GM19438 (cell line): ENCODE measurements at regions not wholly inside any gene's neighbourhood (a gene's known extent, or its start where the extent isn't known, plus 50 kb on each side); places are given as distances from the start of the nearest gene placed in this dataset.
"Not testable (repeated sequence)": the region's sequence is repeated elsewhere in the genome, so short reads cannot be mapped to it uniquely, and the experiment has no call there.

Source experiments
- ATAC-seq: cut with Tn5 transposase; IDR thresholded peaks from one replicate; pipeline ENCODE4 v1.9.1; 2021; ENCODE audit warnings: low read depth; ENCODE audit not compliant: unreplicated experiment

DNA sequence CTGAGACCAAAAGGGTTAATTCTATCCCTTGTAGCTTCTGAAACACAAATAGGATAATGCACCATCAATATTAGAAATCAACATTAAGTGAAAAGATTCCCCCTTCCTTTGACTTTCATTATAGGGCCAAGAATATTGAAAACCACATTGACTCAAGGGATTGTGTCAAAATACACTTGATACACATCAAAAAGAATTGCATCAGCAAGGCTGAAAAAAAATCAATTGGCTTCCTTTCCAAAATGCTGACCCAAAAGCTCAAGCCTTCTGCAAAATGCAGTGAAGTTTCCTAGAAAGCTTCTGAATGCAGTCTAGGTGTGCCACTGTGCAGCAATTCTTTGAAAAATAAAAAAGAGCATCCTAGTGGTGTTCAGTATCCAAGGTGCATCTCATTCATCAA lies 674.4 kb downstream of the TOX3 start:
- no peak for ATAC-seq

DNA sequence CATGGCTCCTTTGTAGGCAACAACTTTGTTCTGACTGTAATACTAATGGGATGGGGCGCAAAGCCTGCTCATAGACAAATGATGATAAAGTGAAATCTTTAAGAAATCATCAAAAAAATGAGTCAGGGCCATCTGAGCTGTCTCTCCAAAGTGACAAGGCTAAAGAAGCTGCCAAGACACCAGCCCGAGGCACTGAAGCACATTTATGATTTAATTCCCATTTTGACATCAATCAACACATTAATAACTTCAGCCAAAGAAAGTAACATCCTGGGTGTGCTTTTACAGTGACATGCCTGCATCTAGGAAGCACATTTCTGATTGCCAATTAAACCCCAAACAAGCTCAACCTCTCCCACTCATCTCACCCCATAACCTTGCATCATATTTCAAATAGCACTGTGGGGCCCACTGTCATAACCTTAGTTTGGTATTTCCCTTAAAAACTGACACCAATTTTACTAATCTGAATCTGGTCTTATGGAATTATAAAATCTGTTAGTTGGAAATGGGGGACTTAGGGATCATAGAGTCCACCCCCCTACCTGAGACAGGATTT lies 676.6 kb downstream of the TOX3 start:
- ATAC-seq, result no peak

DNA sequence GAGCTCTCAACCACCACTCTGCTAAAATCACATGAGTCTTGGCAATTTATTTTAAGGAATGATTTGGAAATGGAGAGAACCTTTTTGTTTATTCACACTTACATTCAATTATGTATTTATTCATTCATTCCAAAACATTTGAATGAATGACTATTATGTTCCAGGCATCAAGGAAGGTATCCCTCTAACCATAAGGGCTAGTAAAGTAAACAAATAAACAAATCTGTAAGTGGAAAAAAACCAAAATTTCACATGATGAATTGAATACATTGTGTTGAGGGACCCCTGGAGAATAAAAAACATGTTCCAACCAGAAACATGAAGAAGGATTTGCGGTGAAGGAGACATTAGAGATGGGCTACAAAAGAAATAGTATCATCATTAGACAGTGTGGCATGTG lies 677.8 kb downstream of the TOX3 start:
- no peak for ATAC-seq

DNA sequence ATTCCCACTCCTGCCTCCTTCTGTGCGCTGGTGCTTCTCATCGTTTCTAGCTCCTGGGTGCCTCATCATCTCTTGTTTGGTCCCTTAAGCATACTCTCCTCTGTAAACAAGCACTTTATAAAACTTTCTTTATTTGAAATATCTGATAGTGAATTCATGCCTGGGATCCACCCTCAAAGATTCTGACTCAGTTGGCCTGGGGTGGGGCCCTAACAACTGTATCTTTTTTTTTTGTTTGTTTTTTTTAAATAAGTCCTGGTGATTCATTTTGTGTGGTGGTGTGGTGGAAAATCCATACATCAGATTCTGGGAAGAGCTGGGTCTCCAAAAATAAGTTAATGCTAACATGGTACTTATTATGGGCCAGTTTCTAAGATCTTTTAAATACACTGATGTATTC lies 678.3 kb downstream of the TOX3 start:
- ATAC-seq, result no peak

DNA sequence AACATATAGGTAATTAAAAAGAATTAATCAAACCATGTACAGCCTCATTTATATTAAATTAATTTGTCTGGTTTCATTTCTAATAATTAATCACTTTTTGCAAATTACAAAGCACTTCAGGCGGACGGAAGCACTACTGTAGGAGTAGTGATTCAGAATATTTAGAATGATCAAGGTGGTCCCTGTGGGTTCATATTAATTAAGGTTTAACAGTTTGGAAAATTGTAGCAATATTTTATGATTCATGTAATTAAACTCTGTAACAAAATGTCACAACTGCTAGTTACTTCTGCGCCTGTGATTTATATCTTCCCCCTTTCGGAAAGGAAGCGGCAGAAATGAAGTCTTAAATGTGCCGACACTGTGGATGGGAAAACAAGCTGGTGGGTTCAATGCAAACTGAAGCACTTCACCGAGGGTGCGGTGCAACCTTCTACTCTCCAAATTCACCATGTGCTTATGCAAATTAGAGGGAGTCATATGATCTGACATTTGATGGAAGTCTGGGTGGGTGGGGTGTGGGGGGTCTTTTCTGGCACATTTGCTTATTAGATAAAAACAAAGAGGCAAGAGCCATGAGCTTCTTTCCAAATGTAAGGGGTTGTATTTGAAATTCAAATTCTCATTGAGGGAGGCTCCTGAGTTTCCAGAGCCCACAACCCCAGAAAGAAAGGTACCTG lies 679.4 kb downstream of the TOX3 start:
- ATAC-seq, result no peak

DNA sequence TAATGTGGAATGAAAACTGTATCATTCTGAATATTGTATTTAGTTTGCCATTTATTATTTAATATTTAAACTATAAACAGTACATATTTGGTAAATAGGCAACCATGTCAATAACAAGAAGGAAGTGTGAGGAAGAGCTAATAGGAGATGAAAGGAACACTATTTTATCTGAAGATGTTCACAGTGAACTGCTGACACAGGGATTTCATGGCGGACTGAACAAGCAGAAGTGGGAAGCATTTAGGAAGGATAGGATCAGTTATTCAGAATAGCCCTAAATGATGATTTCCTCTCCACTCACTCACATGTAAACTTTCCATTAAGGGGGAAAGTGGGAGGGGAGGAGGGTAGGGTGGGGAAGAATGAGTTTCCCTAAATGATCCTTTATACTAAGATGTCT lies 682.4 kb downstream of the TOX3 start:
- ATAC-seq, result no peak

DNA sequence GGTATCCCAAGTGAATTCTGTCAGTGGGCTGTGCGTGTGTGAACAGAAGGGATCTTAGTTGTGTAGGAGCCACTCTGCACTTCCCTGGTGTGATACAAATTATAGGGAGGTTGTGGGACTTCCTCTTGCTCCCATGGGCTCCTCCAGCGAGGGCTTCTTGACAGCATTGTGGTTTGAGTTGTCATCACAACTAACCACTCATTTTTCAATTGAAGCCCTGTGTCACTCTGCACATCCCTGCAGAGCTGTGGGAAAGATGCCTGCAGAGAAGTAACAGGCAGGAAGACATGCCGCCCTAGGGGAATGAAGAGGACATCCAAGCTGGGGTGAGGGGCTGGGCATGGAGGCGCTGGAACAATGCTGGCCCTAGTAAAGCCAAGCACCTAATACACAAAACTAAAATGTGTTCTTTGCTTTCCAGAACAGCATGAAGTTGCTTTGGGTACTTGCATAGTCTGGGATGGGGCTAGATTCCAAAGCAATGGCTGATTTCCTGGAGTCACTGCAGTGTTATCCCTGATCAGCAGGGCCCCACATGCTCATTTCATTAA lies 692.5 kb downstream of the TOX3 start:
- no peak for ATAC-seq

DNA sequence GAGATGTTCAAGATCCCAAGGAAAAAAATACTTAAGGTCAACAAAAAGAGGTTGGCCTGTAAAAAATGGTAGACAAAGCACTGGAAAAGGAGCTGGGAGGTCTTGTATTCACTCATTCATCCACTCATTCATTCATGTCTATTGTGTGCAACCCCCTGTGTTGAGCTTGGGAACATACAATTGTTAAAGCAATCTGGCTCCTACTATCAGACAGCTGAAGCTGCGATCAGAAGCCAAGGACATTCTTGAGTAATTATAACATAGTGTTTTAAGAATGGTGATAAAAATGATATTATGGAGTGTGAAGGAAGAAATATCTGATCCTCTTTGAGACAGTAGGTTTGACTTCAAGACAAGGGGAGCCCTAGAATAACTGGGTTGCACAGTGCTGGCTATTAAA lies 693.4 kb downstream of the TOX3 start:
- ATAC-seq, result no peak

DNA sequence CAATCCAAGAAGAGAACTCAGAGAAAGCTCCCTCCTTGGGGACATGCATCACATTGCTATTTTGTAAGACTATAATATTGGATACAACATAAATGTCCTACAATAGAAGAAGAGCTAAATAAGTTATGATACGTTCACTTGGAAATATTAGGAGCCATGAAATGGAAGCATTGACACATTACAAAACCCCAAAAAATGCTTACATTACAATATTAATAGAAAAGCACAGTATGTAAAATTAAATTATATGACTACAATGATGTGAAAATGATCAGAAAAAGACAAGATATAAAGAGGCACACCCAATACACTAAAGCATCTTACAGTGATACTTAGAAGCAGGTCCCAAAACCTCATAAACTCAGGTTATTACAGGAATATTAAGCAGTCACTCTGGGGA lies 694.1 kb downstream of the TOX3 start:
- ATAC-seq, result no peak

DNA sequence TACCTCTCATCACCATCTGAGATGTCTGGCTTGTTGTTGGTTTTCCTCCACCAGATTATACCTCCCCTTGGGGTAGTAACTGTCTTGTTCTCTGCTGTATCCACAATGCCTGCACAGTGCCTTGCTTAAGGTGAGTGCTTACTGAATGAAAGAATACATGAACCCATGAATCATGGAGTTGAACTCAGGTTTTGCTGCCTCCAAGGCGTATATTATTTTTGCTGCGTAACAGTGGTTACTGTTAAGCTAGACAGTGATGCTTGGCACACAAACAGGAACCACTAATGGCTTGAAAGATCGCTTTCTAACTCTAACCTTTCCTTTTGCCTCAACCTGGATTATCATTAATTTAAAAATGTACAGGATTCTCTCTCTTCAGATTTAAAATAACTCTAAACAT lies 695.8 kb downstream of the TOX3 start:
- no peak for ATAC-seq

DNA sequence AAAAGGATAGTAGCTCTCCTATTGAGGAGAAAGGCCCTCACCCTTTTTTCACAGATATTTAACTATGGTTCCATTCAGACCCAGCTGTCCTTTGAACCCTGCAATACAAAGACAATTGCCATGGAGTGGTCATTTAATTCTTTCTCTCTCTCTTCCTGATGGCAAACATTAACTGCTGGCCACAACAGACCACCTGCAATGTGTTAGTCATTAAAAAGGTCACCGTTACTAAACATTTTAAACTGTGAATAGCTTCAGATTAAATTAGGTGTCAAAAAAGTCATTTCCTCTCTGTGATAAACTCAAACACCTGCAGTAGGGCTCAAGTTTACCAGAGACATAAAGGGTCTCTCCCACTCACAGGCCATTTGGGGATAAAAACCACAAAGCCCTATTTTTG lies 697.2 kb downstream of the TOX3 start:
- ATAC-seq, result no peak

DNA sequence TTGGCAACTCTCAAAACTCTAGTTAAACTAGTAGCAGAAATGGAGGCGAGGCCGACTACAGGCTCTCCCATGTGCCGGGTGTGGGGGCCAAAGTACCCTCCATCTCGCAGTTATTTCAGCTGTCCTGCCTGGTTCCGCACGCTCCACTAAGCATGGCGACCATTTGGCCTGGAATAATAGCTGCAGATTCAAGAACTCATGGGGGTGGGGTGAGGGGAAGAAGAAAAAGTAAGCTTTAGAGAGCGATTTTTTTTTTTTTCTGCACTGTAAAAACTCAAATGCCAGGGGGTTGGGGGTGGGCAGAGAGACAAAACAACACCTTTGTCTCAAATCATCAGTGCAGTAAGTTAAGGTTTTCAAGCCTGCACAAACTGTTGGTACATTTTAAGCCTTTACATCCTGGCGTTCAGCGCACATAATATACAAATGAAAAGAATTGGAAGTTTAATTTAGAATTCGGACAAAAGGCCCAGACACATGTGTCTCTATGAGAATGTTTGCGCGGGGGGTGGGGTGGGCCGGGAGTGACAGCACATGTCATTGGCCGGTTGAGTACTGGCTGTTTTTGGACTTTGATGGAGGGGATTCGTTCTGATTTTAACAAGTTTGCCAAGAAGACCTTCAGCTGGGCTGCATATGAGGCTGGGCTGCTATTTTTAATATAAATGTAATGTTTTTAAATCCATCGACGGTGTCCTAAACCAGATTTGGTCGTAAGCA lies 694.7 kb upstream of the SALL1 start:
- no peak for ATAC-seq

DNA sequence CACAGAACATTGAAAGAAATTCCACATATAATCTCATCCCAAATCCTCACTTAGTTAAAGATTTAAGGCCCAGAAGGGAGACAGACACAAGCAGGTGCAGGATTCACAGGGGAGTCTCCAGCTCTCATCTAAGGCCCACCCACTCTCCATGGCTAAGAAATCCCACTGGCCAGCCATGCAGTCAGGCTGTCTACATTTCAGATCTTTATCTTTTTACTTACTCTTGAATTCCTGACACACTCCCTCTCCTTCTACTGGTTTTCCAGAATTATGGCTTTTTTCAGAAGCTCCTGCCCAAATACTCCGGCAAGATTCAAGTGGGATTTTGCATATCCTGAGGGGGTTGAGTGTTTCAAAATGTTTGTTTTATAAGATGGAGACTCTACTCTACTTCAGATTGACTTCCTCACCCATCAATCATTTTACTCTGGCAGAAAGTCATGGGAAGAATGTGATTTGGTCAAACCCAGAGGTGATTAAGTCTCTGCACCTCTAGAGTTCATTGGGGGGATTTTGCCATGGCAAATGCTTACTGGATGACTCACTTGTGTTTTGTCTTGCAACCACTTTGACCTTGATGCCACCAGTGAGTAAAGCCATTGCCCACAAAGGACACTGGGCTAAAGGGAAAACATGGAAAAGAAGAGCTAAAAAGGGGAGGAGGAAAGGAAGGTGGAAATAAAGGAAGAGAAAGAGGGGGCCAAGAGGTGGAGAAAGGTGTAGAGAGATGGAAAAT lies 688.8 kb upstream of the SALL1 start:
- ATAC-seq, result no peak

DNA sequence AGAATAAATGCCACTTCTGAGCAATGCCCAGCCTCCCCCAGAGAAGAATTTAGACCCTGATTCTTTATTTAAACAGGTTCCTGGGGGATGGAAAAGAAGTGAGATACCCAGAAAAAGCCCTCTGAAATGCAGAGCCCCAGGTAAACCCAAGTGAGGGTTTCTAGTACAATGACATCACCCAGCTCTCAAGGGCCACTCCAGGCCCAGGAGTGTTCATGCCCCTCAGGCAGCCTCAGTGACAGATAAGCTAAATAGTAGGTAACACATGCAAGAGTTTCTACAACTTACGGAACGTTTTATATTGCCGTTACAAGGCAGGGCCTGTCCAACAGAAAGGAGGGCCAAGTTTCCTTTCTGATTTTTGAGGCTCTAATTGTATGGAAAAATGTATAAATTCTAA lies 683.7 kb upstream of the SALL1 start:
- ATAC-seq, result no peak

DNA sequence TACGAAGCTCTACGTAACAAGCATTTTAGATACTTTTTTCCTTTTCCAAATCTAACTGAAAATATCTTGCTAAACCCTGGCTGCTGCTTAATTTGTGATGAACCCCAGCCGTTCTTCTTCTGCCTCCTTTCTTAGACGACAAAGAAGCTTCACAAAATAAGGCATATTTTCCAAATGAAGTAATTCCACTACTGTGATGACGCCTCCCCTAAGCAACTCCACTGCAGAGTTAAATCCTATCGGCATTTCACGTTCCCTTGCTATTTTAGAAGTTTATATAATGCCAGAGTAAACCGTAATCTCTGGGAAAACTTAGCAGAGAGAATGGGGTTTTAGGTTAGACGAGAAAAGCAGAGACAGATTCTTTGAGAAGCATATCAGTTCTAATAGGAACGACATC lies 683.1 kb upstream of the SALL1 start:
- no peak for ATAC-seq

DNA sequence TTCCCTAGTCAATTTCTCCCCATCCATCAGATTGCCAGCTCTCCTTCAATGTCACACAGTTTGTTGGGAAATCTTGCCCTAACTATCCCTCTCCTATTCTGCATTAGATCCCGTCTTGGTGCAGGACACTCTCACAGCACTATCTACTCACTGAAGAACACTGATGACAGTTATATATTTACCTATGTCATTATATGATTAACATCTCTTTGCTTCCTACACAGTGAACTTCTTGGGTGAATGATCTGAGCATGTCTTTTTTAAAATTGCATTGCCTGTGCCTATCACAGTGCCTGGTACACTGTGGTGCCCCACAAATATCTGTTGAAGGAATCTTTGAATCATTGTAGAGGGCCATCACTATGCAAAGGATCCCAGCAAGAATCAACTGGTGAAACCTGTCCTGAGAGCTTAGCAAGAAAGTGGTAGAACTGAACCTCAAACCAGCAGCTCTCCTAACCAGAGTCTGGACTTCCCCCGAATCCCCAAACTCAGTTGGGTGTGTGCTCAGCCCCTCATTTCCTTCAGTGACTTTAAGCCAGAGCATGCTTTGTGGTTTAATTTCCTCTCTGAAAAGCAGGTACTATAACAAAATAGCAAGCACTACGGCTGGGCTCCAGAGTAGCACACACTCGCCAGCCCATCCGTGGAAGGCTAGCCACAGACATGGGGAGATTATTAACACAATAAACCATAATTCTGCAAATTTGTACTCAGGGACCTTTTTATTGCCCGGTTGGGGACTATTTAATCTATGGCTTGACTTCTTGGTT lies 680.7 kb upstream of the SALL1 start:
- no peak for ATAC-seq

DNA sequence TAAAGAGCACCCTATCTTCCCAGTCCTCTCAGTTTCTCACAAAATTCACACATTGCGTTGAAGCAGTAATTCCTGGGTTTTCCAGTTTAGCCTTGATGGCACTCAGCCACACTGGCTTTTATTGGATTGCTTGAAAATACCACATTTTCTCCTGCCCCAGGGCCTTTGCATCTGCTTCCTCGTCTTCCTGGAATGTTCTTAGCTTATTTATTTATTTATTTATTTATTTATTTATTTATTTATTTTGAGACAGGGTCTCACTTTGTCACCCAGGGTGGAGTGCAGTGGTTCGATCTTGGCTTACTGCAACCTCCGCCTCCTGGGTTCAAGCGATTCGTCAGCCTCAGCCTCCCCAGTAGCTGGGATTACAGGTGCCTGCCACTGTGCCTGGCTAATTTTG lies 680.0 kb upstream of the SALL1 start:
- ATAC-seq, result not testable (repeated sequence)

DNA sequence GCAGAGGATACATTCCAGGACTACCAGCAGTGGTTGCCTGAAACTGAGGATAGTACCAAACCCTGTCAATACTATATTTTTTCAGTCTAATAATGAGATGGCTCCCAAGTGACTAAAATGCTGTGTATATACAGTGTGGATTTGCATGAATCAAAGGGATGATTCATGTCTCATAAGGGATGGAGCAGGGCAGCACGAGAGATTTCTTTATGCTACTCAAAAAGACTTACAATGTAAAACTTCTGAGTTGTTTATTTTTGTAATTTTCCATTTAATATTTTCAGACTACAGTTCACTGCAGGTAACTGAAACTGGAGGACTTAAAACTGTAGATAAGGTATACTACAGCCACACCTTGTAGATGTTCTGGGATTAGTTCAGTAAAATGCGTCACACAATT lies 674.7 kb upstream of the SALL1 start:
- no peak for ATAC-seq

DNA sequence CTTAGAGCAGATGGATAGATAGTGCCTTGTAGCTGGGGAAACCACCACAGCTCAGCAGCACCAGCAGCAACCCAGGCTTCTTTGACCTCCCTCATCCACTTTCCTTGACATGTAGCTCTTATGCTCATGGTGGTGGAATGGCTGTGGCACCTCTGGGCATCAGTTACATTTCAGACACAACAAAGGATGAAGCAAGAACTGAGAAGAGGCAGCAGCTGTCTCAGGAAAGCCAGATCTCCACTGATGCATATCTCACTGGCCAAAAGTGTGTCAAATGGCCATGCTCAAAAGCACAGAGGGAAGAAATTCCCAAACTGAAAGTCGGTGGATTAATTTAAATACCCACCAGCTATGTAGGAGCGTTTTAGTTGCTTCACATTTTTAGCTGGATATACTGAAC lies 671.4 kb upstream of the SALL1 start:
- no peak for ATAC-seq

DNA sequence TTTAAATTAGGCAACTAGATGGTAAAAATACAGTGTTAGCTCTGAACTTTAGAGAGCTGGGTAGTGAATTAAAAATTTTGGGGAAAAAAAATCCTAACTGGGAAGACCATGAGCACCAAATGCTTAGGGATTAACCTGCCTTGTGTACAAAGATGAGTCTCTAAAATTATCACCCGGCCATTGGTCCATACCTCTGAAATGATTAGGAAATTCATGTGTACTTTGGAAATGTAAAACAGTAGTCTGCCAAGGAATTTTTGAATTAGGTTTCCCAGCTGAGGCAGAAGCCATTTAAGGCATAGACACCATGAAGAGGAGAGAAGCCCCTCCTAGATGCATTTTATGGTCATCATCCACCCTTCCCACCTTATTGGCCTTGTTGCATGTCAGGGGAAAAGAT lies 670.5 kb upstream of the SALL1 start:
- ATAC-seq, result no peak

DNA sequence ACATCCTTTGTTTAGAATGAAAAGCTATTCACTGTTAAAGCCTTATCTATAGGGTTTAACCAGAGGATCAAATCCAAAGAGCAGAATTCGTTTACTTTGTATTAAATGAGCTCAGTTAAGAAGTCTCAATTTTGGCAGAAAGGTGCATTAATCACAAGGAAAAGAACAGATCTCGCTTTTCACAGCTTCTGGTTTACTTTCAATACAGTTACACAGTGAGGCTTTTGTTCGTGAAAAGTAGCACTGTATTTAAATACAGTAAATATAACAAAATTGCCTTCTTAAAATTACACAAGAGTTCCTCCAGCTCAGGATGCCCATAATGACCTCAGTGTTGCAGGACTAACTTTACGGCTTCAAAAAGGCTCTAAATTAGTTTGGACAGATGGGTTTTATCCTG lies 669.1 kb upstream of the SALL1 start:
- no peak for ATAC-seq
